ENCODE measurements at regions not wholly inside any gene's neighbourhood (a gene's known extent, or its start where the extent isn't known, plus 50 kb on each side); places are given as distances from the start of the nearest gene placed in this dataset.

GRCh38 chr18:2204736-2205135 is 366.6 kb downstream of the METTL4 start:
- no peaks in the 10 kb centered on the region for H3K9me3 ChIP-seq (ENCODE audit: control insufficient read depth, low read length)
- H3K36me3 ChIP-seq (ENCODE audit: control insufficient read depth, insufficient read depth, low read length) = no peaks in the 10 kb centered on the region
- H3K4me1 ChIP-seq (ENCODE audit: control insufficient read depth, insufficient read depth, low read length) = no peaks in the 10 kb centered on the region
- H3K27me3 ChIP-seq (ENCODE audit: control insufficient read depth, insufficient read depth, low read length, poor library complexity, severe bottlenecking) = no peaks in the 10 kb centered on the region
- no peak overlapping the region for H3K4me3 ChIP-seq (ENCODE audit: insufficient read depth, low read depth, low read length)
- no peak overlapping the region for H3K27ac ChIP-seq (ENCODE audit: insufficient read depth, low read depth, low read length, poor library complexity, severe bottlenecking)
- WGBS, 2 experiments = 95 to 98% methylated on average over 2 of the region's 2 CpGs

GRCh38 chr18:2207294-2207693 is 364.0 kb downstream of the METTL4 start:
- H3K4me3 ChIP-seq (ENCODE audit: insufficient read depth, low read depth, low read length) = no peak overlapping the region
- 90 to 93% methylated on average over 3 of the region's 3 CpGs for WGBS, 2 experiments

GRCh38 chr18:2212598-2213205 is 358.6 kb downstream of the METTL4 start:
- no peak overlapping the region for H3K27ac ChIP-seq (ENCODE audit: insufficient read depth, low read depth, low read length, poor library complexity, severe bottlenecking)
- WGBS, 2 experiments = 92 to 100% methylated on average over 1 of the region's 1 CpG

More at GRCh38 chr18:2207294-2207693, 364.0 kb downstream of the METTL4 start:
- H3K27ac ChIP-seq (ENCODE audit: insufficient read depth, low read depth, low read length, poor library complexity, severe bottlenecking) = no peak overlapping the region
- no peaks in the 10 kb centered on the region for H3K9me3 ChIP-seq (ENCODE audit: control insufficient read depth, low read length)
- no peaks in the 10 kb centered on the region for H3K27me3 ChIP-seq (ENCODE audit: control insufficient read depth, insufficient read depth, low read length, poor library complexity, severe bottlenecking)
- H3K4me1 ChIP-seq (ENCODE audit: control insufficient read depth, insufficient read depth, low read length) = no peaks in the 10 kb centered on the region
- no peaks in the 10 kb centered on the region for H3K36me3 ChIP-seq (ENCODE audit: control insufficient read depth, insufficient read depth, low read length)

GRCh38 chr18:2213905-2214304 is 357.4 kb downstream of the METTL4 start:
- no peaks in the 10 kb centered on the region for H3K4me1 ChIP-seq (ENCODE audit: control insufficient read depth, insufficient read depth, low read length)
- no peaks in the 10 kb centered on the region for H3K27me3 ChIP-seq (ENCODE audit: control insufficient read depth, insufficient read depth, low read length, poor library complexity, severe bottlenecking)
- 86 to 100% methylated on average over 1 of the region's 2 CpGs for WGBS, 2 experiments
- no peak overlapping the region for H3K27ac ChIP-seq (ENCODE audit: insufficient read depth, low read depth, low read length, poor library complexity, severe bottlenecking)
- no peak overlapping the region for H3K4me3 ChIP-seq (ENCODE audit: insufficient read depth, low read depth, low read length)
- no peaks in the 10 kb centered on the region for H3K36me3 ChIP-seq (ENCODE audit: control insufficient read depth, insufficient read depth, low read length)
- H3K9me3 ChIP-seq (ENCODE audit: control insufficient read depth, low read length) = no peaks in the 10 kb centered on the region

More at GRCh38 chr18:2212598-2213205, 358.6 kb downstream of the METTL4 start:
- Histone ChIP-seq H3K9me3 (ENCODE audit: control insufficient read depth, low read length) (no peaks in the 10 kb centered on the region), H3K4me1 (ENCODE audit: control insufficient read depth, insufficient read depth, low read length) (no peaks in the 10 kb centered on the region), H3K27me3 (ENCODE audit: control insufficient read depth, insufficient read depth, low read length, poor library complexity, severe bottlenecking) (no peaks in the 10 kb centered on the region), H3K4me3 (ENCODE audit: insufficient read depth, low read depth, low read length) (no peak overlapping the region), H3K36me3 (ENCODE audit: control insufficient read depth, insufficient read depth, low read length) (no peaks in the 10 kb centered on the region)

- Histone ChIP-seq H3K4me3 (ENCODE audit: insufficient read depth, low read depth, low read length) (no peak overlapping the region), H3K27ac (ENCODE audit: insufficient read depth, low read depth, low read length, poor library complexity, severe bottlenecking) (no peak overlapping the region), H3K9me3 (ENCODE audit: control insufficient read depth, low read length) (no peaks in the 10 kb centered on the region), H3K36me3 (ENCODE audit: control insufficient read depth, insufficient read depth, low read length) (no peaks in the 10 kb centered on the region), H3K27me3 (ENCODE audit: control insufficient read depth, insufficient read depth, low read length, poor library complexity, severe bottlenecking) (no peaks in the 10 kb centered on the region), H3K4me1 (ENCODE audit: control insufficient read depth, insufficient read depth, low read length) (no peaks in the 10 kb centered on the region)
- 85 to 89% methylated on average over 2 of the region's 2 CpGs for WGBS, 2 experiments
Measured at GRCh38 chr18:2217356-2217755, 353.9 kb downstream of the METTL4 start.

- WGBS, 2 experiments = 80 to 82% methylated on average over 4 of the region's 4 CpGs
- Histone ChIP-seq H3K4me1 (ENCODE audit: control insufficient read depth, insufficient read depth, low read length) (no peaks in the 10 kb centered on the region), H3K27ac (ENCODE audit: insufficient read depth, low read depth, low read length, poor library complexity, severe bottlenecking) (no peak overlapping the region), H3K4me3 (ENCODE audit: insufficient read depth, low read depth, low read length) (no peak overlapping the region), H3K27me3 (ENCODE audit: control insufficient read depth, insufficient read depth, low read length, poor library complexity, severe bottlenecking) (no peaks in the 10 kb centered on the region), H3K36me3 (ENCODE audit: control insufficient read depth, insufficient read depth, low read length) (no peaks in the 10 kb centered on the region), H3K9me3 (ENCODE audit: control insufficient read depth, low read length) (no peaks in the 10 kb centered on the region)
Measured at GRCh38 chr18:2218101-2218500, 353.2 kb downstream of the METTL4 start.

- H3K9me3 ChIP-seq (ENCODE audit: control insufficient read depth, low read length) = no peaks in the 10 kb centered on the region
- no peaks in the 10 kb centered on the region for H3K27me3 ChIP-seq (ENCODE audit: control insufficient read depth, insufficient read depth, low read length, poor library complexity, severe bottlenecking)
- no peak overlapping the region for H3K27ac ChIP-seq (ENCODE audit: insufficient read depth, low read depth, low read length, poor library complexity, severe bottlenecking)
- H3K4me1 ChIP-seq (ENCODE audit: control insufficient read depth, insufficient read depth, low read length) = no peaks in the 10 kb centered on the region
- 78 to 91% methylated on average over 3 of the region's 3 CpGs for WGBS, 2 experiments
- no peaks in the 10 kb centered on the region for H3K36me3 ChIP-seq (ENCODE audit: control insufficient read depth, insufficient read depth, low read length)
- H3K4me3 ChIP-seq (ENCODE audit: insufficient read depth, low read depth, low read length) = no peak overlapping the region
Measured at GRCh38 chr18:2219706-2220105, 351.6 kb downstream of the METTL4 start.

GRCh38 chr18:2222270-2223185 is 348.8 kb downstream of the METTL4 start:
- Histone ChIP-seq H3K4me1 (ENCODE audit: control insufficient read depth, insufficient read depth, low read length) (no peaks in the 10 kb centered on the region), H3K4me3 (ENCODE audit: insufficient read depth, low read depth, low read length) (no peak overlapping the region), H3K9me3 (ENCODE audit: control insufficient read depth, low read length) (no peaks in the 10 kb centered on the region), H3K36me3 (ENCODE audit: control insufficient read depth, insufficient read depth, low read length) (no peaks in the 10 kb centered on the region), H3K27ac (ENCODE audit: insufficient read depth, low read depth, low read length, poor library complexity, severe bottlenecking) (no peak overlapping the region), H3K27me3 (ENCODE audit: control insufficient read depth, insufficient read depth, low read length, poor library complexity, severe bottlenecking) (no peaks in the 10 kb centered on the region)
- 95 to 100% methylated on average over 1 to 2 of the region's 5 CpGs for WGBS, 2 experiments

- Histone ChIP-seq H3K36me3 (ENCODE audit: control insufficient read depth, insufficient read depth, low read length) (no peaks in the 10 kb centered on the region), H3K9me3 (ENCODE audit: control insufficient read depth, low read length) (no peaks in the 10 kb centered on the region), H3K27me3 (ENCODE audit: control insufficient read depth, insufficient read depth, low read length, poor library complexity, severe bottlenecking) (no peaks in the 10 kb centered on the region), H3K27ac (ENCODE audit: insufficient read depth, low read depth, low read length, poor library complexity, severe bottlenecking) (no peak overlapping the region), H3K4me3 (ENCODE audit: insufficient read depth, low read depth, low read length) (no peak overlapping the region), H3K4me1 (ENCODE audit: control insufficient read depth, insufficient read depth, low read length) (no peaks in the 10 kb centered on the region)
- WGBS, 2 experiments = 89 to 91% methylated on average over 5 of the region's 5 CpGs
Measured at GRCh38 chr18:2223449-2223848, 347.9 kb downstream of the METTL4 start.

- Histone ChIP-seq H3K36me3 (ENCODE audit: control insufficient read depth, insufficient read depth, low read length) (no peaks in the 10 kb centered on the region), H3K4me1 (ENCODE audit: control insufficient read depth, insufficient read depth, low read length) (no peaks in the 10 kb centered on the region), H3K9me3 (ENCODE audit: control insufficient read depth, low read length) (no peaks in the 10 kb centered on the region), H3K27me3 (ENCODE audit: control insufficient read depth, insufficient read depth, low read length, poor library complexity, severe bottlenecking) (no peaks in the 10 kb centered on the region), H3K27ac (ENCODE audit: insufficient read depth, low read depth, low read length, poor library complexity, severe bottlenecking) (no peak overlapping the region), H3K4me3 (ENCODE audit: insufficient read depth, low read depth, low read length) (no peak overlapping the region)
- WGBS, 2 experiments = 34 to 45% methylated on average over 2 of the region's 2 CpGs
Measured at GRCh38 chr18:2223849-2224248, 347.5 kb downstream of the METTL4 start.
